ENCODE measurements at regions not wholly inside any gene's neighbourhood (a gene's known extent, or its start where the extent isn't known, plus 50 kb on each side); places are given as distances from the start of the nearest gene placed in this dataset.
A peak's percentile ranks its signal among the peaks of the same experiment; 100 is the strongest.
"Not testable (repeated sequence)": the region's sequence is repeated elsewhere in the genome, so short reads cannot be mapped to it uniquely, and the experiment has no call there.

DNA sequence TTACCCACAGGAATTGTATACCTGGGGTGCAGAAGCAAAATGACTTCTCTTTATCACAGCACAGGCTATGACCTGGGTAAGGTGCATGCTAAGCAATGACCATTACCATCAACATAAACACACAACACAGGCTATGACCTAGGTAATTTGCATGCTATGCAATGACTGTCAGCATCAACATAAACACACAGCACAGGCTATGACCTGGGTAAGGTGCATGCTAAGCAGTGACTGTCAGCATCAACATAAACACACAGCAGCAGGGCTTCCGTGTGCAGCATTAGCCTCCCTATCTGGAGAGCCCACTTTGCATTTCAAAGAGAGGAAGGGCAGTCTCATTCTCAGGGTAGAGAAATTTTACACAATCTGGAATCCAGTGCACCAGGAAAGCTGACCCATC is 583.0 kb downstream of the TMEM121 start:
- no peak for DNase-seq

DNA sequence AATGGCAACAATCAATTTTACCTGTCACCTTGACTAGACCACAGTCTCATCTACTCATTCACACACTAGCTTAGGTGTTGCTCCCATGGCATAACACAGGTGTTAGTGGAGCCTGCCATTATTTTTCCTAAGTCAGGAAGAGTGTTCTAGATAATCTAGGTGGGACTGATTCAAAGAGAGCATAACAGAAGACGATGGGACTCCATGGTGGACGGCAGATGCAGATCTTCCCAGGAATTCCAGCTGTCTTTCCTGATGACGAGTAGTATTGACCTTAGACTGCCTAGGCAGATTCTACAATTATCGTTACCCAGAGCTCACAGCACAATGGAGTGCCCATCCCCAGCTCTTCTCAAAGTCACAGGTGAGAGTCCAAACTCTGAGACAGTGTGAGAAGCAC is 589.0 kb downstream of the TMEM121 start:
- no peak for DNase-seq

DNA sequence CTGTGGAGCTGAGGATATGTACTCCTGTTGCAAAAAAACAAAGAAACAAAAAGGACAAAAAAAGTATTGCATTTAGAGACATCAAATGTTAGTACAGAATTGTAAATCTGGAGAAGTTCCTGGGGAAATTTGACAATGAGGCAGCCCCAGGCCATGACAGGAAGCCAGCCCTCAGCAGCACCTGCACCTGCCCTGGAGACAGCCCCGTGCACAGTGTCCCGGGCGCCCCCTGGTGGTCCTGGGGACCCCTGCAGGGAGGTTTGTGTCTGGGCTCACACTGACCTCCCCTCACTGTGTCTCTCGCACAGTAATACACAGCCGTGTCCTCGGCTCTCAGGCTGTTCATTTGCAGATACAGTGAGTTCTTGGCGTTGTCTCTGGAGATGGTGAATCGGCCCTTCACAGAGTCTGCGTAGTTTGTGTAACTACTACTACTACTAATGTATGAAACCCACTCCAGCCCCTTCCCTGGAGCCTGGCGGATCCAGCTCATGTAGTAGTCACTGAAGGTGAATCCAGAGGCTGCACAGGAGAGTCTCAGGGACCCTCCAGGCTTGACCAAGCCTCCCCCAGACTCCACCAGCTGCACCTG is 590.1 kb downstream of the TMEM121 start:
- not testable (repeated sequence) for DNase-seq

DNA sequence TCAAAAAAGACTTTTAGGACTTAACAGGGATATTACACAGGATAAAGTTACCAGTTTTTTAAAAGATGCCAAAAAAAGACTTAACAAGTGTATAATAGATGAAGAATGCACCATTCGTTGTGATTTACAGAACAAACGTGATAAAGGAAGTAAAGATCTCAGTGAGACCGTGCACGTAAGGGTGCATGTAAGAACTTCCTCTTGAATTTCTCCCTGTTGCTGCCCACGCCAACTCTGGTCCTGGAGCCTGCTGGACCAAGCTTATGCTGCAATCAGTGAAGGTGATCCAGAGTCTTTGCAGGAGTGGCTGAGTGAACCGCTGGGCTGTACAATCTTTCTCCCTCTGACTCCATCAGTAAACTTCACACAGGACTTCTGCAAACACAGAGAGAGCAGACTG is 593.7 kb downstream of the TMEM121 start:
- no peak for DNase-seq

DNA sequence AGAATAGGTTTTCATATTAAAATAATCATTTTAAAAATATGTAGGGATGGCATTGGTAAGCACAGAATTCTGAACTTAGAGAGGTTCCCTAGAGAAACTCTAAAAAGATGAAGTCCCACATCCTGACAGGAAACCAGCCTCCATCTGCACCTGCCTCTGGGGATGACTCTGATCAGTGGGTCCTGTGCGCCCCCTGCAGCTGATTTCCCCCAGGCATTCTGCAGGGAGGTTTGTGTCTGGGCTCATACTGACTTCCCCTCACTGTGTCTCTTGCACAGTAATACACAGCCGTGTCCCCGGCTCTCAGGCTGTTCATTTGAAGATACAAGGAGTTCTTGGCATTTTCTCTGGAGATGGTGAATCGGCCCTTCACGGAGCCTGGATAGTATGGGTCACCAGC is 602.9 kb downstream of the TMEM121 start:
- DNase-seq, result peak; percentile 62

DNA sequence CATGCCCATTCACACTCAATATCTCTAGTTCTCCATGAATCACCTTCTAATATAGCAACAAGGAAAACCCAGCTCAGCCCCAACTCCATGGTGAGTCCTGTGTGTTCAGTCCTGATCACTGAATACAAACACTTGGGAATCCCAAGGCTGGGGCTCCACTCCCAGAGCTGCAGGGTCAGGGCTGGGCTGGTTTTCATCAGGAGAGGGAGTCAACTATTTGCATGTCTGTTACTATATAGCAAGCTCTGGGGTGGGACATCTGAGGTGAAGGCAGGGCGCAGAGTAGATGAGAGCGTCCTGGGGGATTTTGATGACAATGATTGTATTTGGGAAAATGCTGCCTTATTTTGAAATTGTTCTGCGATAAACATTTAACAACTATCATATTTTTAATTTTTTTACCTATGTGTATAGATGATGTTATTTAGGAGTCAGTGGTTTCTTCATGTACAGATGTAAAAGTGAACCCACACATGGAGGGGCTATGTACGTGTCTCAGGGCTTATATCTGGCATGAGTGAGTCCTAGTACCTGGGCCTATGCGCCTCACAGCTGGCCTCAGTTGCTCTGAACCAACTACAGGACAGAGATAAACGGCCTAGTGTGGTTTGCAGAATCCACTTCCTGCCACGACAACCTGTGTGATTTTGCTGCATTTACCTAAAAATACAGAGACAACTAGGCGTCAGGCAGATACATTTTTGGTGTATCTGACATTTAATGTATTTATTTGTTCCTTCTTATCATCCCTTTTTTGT is 603.7 kb downstream of the TMEM121 start:
- not testable (repeated sequence) for DNase-seq

DNA sequence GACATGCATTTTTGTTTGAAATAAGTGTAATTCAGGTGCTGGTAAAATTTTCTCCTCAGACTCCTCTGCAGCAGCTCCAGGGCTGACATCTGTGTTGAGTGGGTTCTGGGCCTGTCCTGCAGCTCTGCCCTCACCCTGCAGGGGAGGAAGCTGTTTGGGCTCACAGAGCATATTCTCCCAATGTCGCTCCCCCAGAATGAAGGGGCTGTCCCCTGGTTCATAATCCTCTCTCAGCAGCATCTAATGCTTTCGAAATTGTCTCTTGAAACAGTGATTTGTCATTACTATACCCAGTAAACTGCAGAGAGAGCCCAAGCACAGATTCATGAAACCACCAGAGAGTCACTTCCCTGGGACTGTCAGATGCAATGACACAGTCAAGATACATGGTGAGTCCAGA is 606.7 kb downstream of the TMEM121 start:
- DNase-seq, result not testable (repeated sequence)

DNA sequence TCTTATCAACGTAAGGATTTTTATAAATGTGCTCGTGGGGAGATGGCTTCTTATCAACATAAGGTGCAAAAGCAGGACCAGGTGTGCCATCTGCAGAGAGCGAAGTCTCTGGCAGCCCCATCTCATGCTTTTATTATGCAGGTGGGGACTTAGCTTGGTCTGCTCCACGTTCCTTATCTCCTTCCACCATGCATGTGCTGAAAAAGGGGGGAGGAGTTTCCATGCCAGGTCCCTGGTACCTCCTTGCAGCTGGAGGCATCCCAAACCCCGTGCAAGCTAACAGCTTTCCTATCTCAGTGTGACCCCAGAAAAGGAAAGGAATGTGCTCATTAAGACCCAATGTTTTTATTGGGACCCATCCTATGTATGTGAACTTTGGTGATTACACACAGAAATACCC is 608.5 kb downstream of the TMEM121 start:
- DNase-seq, result no peak

DNA sequence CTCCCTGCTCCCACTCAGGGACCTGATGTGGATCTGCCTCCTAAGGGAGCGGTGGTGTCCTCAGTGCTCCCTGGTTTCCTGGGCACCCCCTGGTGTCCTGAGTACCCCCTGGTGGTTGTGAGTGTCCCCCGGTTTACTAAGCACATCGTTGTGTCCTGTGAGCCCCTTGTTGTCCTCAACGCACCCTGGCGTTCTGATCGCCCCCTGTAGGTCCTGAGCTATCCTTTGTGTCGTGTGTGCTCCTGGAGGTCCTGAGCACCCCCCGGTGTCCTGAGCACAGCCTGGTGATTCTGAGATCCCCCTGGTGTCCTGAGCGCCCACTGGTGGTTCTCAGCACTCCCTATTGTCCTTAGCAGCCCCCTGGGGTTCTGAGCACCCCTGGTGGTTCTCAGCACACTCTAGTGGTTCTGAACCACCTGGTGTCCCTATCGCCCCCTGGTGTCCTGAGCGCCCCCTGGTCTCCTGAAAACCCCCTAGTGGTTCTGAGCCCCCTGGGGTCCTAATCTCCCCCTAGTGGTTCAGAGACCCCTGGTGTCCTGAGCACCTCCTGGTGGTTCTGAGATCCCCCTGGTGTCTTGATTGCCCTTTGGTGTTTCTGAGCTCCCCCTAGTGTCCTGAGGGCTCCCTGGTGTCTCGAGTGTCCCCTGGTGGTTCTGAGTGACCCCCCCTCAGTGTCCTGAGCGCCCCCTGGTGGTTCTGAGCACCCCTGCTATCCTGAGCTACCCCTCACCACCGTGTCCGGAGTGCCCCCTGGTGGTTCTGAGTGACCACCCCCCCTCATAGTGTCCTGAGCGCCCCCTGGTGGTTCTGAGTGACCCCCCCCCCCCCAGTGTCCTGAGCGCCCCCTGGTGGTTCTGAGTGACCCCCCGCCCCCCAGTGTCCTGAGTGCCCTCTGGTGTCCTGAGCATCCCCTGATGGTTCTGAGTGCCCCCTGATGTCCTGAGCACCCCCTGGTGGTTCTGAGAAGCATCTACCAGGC is 615.1 kb downstream of the TMEM121 start:
- DNase-seq, result peak; percentile 87

DNA sequence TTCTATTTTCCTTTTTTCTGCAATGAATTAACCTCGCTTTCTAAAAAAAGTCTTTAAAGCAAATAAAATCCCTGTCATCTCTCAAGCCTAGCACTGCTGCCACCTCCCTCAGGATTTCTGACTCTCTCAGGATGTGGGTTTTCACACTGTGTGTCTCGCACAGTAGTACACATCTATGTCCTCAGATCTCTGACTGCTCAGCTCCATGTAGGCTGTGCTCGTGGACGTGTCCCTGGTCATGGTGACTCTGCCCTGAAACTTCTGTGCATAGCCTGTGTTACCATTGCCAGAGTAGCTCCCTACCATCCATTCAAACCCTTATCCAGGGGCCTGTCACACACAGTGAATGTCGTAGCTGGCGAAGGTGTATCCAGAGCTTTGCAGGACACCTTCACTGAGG is 619.3 kb downstream of the TMEM121 start:
- DNase-seq, result not testable (repeated sequence)

DNA sequence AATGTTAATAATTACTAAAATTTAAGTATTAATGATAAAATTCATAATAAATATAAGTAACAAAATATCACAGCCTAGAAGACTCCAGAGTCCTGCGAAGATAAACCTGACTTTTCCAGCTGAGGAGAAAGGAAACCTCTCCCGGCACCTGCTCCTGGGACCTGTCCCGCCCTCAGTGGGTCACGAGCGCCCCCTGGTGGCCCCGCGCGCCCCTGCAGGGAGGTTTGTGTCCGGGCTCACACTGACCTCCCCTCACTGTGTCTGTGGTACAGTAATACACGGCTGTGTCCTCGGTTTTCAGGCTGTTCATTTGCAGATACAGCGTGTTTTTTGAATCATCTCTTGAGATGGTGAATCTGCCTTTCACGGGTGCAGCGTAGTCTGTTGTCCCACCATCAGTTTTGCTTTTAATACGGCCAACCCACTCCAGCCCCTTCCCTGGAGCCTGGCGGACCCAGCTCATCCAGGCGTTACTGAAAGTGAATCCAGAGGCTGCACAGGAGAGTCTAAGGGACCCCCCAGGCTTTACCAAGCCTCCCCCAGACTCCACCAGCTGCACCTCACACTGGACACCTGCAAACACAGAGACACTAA is 627.1 kb downstream of the TMEM121 start:
- peak; percentile 97 for DNase-seq

DNA sequence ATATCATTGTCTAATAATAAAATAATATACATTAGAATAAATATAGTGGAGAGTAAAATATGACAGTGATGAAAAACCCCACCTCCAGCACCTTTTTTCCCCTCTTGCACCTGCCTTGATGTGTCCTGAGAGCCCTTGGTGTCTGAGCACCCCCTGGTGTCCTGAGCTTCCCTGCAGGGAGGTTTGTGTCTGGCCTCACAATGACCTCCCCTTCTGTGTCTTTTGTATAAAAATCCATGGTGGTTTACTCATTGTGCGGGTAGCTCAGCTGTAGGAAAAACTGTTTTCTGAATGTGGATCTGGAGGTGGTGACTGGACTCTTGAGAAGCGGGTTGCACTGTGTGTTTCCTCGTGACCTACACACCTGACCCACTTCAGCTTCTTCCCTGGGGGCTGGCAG is 636.9 kb downstream of the TMEM121 start:
- no peak for DNase-seq

DNA sequence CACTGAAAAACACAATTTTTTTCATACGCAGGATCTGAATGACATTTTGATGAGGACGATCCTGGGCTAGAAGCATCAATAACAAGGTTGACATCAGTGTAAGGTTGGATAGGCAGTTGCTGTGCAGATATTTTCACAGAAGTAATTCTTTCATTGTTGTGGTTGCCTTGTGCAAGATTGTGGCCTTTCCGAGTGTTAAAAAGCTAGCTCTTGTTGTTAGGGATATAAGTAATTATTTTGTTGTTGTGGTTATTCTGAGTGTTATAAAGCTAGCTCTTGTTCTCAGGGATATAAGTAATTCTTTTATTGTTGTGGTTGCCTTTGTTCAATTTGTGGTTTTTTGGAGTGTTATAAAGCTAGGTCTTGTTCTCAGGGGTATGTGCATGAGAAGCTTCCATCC is 637.4 kb downstream of the TMEM121 start:
- DNase-seq, result not testable (repeated sequence)

DNA sequence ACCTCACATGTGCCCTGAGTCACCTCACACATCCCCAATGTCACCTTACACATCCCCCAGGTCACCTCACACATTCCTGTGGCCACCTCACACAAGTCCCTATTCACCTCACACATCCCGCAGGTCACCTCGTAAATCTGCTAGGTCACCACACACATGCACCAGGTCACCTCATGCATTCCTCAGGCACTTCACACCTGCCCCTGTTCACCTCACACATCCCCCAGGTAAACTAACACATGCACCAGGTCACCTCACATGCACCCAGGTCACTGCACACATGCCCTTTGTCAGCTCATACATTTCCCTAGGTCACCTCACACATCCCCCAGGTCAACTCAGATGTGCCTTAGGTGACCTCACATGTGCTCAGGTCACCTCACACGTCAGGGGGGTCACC is 639.8 kb downstream of the TMEM121 start:
- DNase-seq, result no peak

DNA sequence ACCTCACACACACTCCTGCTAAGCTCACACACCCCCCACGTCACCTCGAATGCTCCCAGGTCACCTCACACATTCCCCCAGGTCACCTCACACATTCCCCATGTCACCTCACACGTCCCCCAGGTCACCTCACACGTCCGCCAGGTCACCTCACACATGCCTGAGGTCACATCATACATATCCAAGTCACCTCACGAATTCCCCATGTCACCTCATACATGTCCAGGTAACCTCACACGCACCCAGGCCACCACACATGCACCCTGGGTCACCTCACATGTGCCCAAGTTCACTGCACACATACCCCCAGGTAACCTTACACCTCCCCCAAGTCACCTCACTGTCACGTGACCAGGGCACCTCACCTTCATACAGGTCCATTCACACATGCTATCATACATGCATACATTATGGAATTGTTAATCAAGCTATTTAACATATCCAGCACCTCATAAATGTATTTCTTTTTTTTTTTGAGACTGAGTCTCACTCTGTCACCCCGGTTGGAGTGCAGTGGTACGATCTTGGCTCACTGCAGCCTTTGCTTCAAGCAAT is 640.3 kb downstream of the TMEM121 start:
- DNase-seq, result no peak

DNA sequence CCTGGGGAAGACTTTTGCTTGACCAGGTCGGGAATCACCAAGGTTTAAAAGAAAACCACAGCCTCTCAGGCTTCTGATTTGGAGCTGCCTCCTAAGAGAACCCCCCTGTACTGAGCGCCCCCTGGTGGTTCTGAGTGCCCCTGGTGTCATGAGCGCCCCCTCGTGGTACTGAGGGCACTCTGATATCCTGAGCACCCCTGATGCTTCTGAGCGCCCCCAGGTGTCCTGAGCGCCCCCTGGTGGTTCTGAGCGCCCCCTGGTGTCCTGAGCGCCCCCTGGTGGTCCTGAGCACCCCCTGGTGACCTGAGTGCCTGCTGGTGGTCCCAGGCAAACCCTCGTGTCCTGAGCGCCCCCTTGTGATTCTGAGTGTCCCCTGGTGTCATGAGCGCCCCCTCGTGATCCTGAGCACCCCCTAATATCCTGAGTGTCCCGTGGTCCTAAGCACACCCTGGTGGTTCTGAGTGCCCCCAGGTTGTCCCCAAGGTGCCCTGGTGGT is 643.8 kb downstream of the TMEM121 start:
- DNase-seq, result peak; percentile 93

DNA sequence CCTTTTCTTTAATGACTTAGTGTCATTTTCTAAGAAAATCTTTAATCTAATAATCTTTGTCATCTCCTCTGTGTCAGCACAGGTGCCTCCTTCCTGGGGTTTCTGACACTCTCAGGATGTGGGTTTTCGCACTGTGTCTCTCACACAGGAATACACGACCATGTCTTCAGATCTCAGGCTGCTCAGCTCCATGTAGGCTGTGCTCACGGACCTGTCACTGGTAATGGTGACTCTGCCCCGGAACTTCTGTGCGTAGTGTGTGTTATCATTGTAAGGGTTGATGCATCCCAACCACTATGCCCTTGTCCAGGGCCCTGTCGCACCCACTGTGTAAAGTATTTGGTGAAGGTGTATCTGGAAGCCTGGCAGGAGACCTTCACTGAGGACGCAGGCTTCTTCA is 647.8 kb downstream of the TMEM121 start:
- DNase-seq, result peak; percentile 56

DNA sequence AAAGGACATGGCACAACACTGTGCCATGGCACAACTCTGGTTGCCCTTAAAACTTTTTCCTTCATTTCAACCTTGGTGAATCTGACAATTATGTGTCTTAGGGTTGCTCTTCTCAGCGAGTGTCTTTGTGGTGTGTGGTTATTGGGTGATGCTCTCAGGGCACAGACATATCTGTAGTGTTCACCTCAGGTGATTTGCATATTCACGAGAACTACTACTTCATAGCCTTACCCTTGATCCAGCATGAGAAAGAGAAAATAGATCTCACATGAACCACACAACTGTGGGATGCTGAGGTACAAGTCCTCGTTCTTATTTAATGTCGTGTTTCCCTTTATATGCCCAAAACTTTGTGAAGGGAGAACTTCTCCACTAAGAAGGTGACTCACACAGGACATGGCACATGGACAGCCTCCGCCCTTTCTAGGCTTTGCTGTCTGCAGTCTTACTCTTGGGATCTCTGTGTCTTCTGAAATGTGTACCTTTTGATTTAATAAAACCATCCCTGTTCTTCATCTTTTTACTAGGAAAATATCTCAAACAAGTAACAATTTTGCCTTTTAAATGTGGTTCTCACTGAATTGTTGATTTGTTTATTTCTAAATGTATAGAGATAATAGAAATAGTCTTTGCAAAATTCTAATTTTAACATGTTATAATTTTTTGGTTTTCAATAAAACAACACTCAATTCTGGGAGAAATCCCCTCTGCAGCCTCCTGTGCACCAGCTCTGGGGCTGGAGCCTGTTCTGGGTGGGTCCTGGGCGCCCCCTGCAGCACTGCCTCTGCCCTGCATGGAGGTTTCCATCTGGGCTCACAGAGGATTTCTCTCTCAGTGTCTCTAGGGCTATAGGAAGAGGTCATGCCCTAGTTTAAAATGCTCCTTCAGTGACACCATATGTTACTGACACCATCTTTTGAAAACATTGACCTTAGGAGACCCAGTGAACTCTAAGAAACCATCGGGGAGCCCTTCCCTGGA is 651.2 kb downstream of the TMEM121 start:
- DNase-seq, result not testable (repeated sequence)

DNA sequence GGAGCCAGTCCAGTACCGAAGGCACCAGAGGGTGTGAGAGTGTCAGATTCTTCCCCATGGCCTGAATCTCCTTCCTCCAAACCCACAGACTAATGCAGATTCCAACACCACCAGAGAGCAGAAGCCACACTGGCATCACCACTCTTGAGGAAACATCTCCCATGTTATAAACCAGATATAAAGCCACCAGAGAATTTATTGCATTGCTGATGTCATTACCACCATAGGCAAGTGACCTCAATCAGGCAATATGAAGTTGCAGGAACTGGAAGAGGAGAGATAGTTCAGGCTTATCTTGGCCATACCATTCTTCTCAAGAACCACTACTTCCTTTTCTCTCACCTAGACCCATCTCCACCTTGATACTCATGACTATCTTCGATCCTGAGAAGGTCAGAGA is 653.4 kb downstream of the TMEM121 start:
- DNase-seq, result no peak

DNA sequence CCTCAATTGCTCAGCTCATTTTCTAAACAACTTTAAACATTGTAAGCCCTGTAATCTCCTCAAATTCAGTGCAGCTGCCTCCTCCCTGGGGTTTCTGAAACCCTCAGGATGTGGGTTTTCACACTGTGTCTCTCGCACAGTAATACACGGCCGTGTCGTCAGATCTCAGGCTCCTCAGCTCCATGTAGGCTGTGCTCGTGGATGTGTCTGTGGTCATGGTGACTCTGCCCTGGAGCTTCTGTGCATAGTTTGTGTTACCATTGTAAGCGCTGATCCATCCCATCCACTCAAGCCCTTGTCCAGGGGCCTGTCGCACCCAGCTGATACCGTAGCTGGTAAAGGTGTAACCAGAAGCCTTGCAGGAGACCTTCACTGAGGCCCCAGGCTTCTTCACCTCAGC is 658.4 kb downstream of the TMEM121 start:
- DNase-seq, result peak; percentile 70

DNA sequence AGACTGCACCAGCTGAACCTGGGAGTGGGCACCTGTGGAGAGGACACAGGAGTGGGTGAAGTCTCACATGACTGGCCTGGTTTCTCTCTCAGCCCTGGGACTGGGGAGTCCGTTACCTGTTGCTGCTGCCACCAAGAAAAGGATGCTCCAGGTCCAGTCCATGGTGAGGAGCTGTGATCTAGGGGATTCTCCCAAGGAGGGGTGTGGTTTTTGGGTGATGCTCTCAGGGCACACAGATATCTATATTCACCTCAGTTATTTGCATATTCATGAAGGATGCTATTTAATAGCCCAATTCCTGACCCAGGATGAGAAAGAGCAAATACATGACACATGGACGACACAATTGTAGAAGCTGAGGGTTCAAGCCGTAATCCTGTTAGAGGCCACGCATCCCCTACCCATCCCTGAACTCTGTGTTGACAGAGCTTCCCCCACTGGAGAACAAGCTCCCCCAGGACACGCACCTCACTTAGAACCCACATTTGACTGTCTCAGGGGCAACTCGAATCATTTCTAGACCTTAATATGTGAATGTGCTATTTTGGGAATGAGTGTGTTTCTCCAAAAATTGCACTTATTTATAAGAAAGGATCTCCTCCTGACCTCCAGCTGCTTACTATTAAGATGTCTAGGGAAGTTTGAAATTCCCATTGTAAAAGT is 658.9 kb downstream of the TMEM121 start:
- not testable (repeated sequence) for DNase-seq

Data from stimulated activated CD8-positive, alpha-beta memory T cell treated with anti-CD3 and anti-CD28 coated beads, Interleukin-4, amount 100 ng/mL, for 48 hours (primary cell).